Neural cell (in vitro differentiated cells): ENCODE measurements at regions not wholly inside any gene's neighbourhood (a gene's known extent, or its start where the extent isn't known, plus 50 kb on each side); places are given as distances from the start of the nearest gene placed in this dataset.

Experiments used
- CTCF ChIP-seq: fragments of 450-650 bp; IDR thresholded peaks from 2 replicates; pipeline ENCODE4 v1.5.1; 2014; ENCODE audit warnings: antibody characterized with exemption, mild to moderate bottlenecking, moderate library complexity; ENCODE audit not compliant: poor library complexity, severe bottlenecking
- EP300 ChIP-seq: fragments of 450-650 bp; conservative IDR thresholded peaks from 2 replicates; pipeline ENCODE4 v1.6.1; 2014; ENCODE audit warnings: antibody characterized with exemption, mild to moderate bottlenecking, moderate library complexity; ENCODE audit not compliant: poor library complexity, severe bottlenecking
- POLR2AphosphoS5 ChIP-seq: IDR thresholded peaks from 2 replicates; pipeline ENCODE4 v1.6.1; 2012
- TAF1 ChIP-seq: IDR thresholded peaks from 2 replicates; pipeline ENCODE4 v1.6.1; 2012; ENCODE audit warnings: low read depth

GRCh38 chr11:98099371-98099770 lies 921.4 kb upstream of the CNTN5 start:
- TF ChIP-seq CTCF (no peak), TAF1 (no peak), EP300 (no peak), POLR2AphosphoS5 (no peak)
